ENCODE measurements at regions not wholly inside any gene's neighbourhood (a gene's known extent, or its start where the extent isn't known, plus 50 kb on each side); places are given as distances from the start of the nearest gene placed in this dataset.

DNA sequence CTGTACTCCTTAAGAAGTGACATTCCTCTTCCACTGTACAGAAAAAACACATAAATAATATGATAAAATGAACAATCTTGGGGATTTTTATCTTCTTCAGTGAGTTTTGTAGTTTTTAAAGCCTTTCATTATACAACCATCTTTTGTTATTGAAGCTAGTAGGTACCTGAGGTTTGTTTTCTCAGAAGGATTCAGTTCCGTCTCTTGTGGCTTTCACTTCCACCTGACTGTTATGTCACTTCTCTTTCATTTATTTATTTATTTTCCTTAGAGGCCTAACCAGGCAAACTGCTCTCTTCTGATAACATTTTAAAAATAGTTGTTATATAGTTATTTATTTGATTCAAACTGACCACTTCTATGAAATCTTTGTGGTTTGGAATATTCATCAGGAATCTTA is 464.2 kb downstream of the CCDC85A start:
- FAIRE-seq (no peak), ATAC-seq (no peak), DNase-seq (ENCODE audit: low spot score) (no peak)
- Histone ChIP-seq H3K9me3 (ENCODE audit: low read length) (peaks cover 49% of the 10 kb centered on the region), H3K4me1 (ENCODE audit: insufficient read depth, low read length) (no peaks in the 10 kb centered on the region), H4K20me1 (ENCODE audit: insufficient read depth, low read length) (no peaks in the 10 kb centered on the region), H3K27ac (ENCODE audit: extremely low read length, insufficient read depth, low read length) (no peak overlapping the region), H3K79me2 (ENCODE audit: insufficient read depth, low read length) (no peaks in the 10 kb centered on the region), H3K4me2 (ENCODE audit: low read depth, low read length) (no peak overlapping the region), H2AFZ (ENCODE audit: low read length) (no peak overlapping the region), H3K27me3 (ENCODE audit: control insufficient read depth in 1 of 2, insufficient read depth in 2 of 2, low read length in 2 of 2) (no peaks in the 10 kb centered on the region), H3K36me3 (replicated peaks in 1 of 2; ENCODE audit: control insufficient read depth in 1 of 2, insufficient read depth in 2 of 2, low read length in 2 of 2) (no peaks in the 10 kb centered on the region), H3K4me3 (replicated peaks in 1 of 3; ENCODE audit: insufficient read depth in 1 of 3, low read depth in 2 of 3, low read length in 3 of 3) (no peak overlapping the region), H3K9ac (ENCODE audit: insufficient read depth, low read depth, low read length) (no peak overlapping the region)
- ChIA-PET POLR2A (no interaction called here), CTCF (ENCODE audit: low intra/inter-chr PET ratio, low total read pairs) (no interaction called here)
- intact Hi-C loops (cut with micrococcal nuclease; ENCODE audit: unreplicated experiment), result no loop called here
- in situ Hi-C loops (cut with HindIII; ENCODE audit: extremely low pct_ligation_motif_present, low pct_unique_long_range_greater_than_20kb), result no loop called here
- no peak for TF ChIP-seq ZNF75D (CRISPR knock-in tag; IDR thresholded peaks at IDR 0.05; ENCODE audit: borderline replicate concordance)
- TF ChIP-seq LCORL (IDR thresholded peaks at IDR 0.05), result no peak
- no peak for TF ChIP-seq LCORL (CRISPR knock-in tag; IDR thresholded peaks at IDR 0.05)
- TF ChIP-seq, protein P1, sequence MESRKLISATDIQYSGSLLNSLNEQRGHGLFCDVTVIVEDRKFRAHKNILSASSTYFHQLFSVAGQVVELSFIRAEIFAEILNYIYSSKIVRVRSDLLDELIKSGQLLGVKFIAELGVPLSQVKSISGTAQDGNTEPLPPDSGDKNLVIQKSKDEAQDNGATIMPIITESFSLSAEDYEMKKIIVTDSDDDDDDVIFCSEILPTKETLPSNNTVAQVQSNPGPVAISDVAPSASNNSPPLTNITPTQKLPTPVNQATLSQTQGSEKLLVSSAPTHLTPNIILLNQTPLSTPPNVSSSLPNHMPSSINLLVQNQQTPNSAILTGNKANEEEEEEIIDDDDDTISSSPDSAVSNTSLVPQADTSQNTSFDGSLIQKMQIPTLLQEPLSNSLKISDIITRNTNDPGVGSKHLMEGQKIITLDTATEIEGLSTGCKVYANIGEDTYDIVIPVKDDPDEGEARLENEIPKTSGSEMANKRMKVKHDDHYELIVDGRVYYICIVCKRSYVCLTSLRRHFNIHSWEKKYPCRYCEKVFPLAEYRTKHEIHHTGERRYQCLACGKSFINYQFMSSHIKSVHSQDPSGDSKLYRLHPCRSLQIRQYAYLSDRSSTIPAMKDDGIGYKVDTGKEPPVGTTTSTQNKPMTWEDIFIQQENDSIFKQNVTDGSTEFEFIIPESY (CRISPR knock-in tag; IDR thresholded peaks at IDR 0.05), result no peak
- TF ChIP-seq RBM22 (optimal IDR thresholded peaks at IDR 0.05; ENCODE audit: low read length), result no peak
- no peak for TF ChIP-seq ZSCAN21 (CRISPR knock-in tag; IDR thresholded peaks at IDR 0.05; ENCODE audit: borderline replicate concordance)
- no peak for TF ChIP-seq ZNF564 (CRISPR knock-in tag; IDR thresholded peaks at IDR 0.05)
- no peak for TF ChIP-seq NFE2L2 (IDR thresholded peaks at IDR 0.05; ENCODE audit: low read length)
- no peak for TF ChIP-seq RXRB (CRISPR knock-in tag; IDR thresholded peaks at IDR 0.05; ENCODE audit: borderline replicate concordance)
- TF ChIP-seq ATF1 (CRISPR knock-in tag; IDR thresholded peaks at IDR 0.05), result no peak
- TF ChIP-seq JDP2 (CRISPR knock-in tag; IDR thresholded peaks at IDR 0.05; ENCODE audit: borderline replicate concordance), result no peak
- no peak for TF ChIP-seq ZBTB8A (CRISPR knock-in tag; IDR thresholded peaks at IDR 0.05; ENCODE audit: borderline replicate concordance, low read depth)
- WGBS (ENCODE audit: low lambda C conversion rate), result 4% methylated on average over 1 of the region's 1 CpG
- BruUV-seq (replicated peaks), result no TSS peak
